ENCODE measurements at regions not wholly inside any gene's neighbourhood (a gene's known extent, or its start where the extent isn't known, plus 50 kb on each side); places are given as distances from the start of the nearest gene placed in this dataset.
A peak's percentile ranks its signal among the peaks of the same experiment; 100 is the strongest.

DNA sequence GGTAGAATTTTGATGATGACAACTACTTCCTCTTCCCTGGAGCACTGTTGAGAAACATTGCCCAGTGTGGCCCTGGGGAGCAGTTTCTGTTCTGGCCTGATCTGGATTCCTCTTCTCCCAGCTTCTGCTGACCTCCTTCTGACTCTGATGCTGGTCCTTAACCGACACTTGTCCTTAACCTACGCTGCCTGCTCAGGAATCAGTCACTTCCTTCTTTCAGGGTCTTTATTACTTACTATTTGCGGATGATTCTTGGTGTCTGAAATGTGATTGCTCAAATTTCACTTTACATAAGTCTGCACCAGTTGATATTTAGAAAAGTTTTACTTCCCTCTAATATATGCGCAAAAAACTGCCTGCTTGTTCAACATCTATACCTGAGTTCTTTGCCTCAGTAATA, 164.1 kb downstream of the PTEN start:
- Histone ChIP-seq H3K4me3 (ENCODE audit: low read depth in 2 of 2, low read length in 2 of 2) (no peak overlapping the region), H3K27me3 (ENCODE audit: control insufficient read depth, insufficient read depth, low read length) (no peaks in the 10 kb centered on the region; the same call in 1 of the 2 replicates), H3K9me3 (ENCODE audit: control insufficient read depth, insufficient read depth, low read depth, low read length) (no peaks in the 10 kb centered on the region), H3K36me3 (ENCODE audit: control insufficient read depth, insufficient read depth, low read length) (no peaks in the 10 kb centered on the region), H3K27ac (ENCODE audit: low read length) (no peak overlapping the region), H3K4me1 (ENCODE audit: control insufficient read depth, insufficient read depth, low read length) (no peaks in the 10 kb centered on the region)
- CTCF ChIA-PET = no interaction called here
- no TSS peak for BruUV-seq (replicated peaks)
- intact Hi-C loops (cut with micrococcal nuclease; ENCODE audit: unreplicated experiment) = no loop called here
- POLR2A ChIA-PET = interaction anchor here (0.6 kb wide), 1 partner anchor 329 kb away, joined by 4 read pairs; no protein-coding TSS in a partner anchor
- ATAC-seq (no peak), DNase-seq (ENCODE audit: low read depth, low spot score) (no peak)
- in situ Hi-C loops (cut with HindIII; ENCODE audit: low pct_unique_long_range_greater_than_20kb, low sequenced_read_pairs) = no loop called here
- TF ChIP-seq SIN3A (IDR thresholded peaks at IDR 0.05; ENCODE audit: borderline replicate concordance, insufficient read depth, low read depth, low read length) (no peak), TCF7L2 (IDR thresholded peaks at IDR 0.05; ENCODE audit: low read depth, low read length) (no peak), POLR2AphosphoS5 (IDR thresholded peaks at IDR 0.05; ENCODE audit: low read depth, low read length) (no peak)
- TF ChIP-seq, protein P1, sequence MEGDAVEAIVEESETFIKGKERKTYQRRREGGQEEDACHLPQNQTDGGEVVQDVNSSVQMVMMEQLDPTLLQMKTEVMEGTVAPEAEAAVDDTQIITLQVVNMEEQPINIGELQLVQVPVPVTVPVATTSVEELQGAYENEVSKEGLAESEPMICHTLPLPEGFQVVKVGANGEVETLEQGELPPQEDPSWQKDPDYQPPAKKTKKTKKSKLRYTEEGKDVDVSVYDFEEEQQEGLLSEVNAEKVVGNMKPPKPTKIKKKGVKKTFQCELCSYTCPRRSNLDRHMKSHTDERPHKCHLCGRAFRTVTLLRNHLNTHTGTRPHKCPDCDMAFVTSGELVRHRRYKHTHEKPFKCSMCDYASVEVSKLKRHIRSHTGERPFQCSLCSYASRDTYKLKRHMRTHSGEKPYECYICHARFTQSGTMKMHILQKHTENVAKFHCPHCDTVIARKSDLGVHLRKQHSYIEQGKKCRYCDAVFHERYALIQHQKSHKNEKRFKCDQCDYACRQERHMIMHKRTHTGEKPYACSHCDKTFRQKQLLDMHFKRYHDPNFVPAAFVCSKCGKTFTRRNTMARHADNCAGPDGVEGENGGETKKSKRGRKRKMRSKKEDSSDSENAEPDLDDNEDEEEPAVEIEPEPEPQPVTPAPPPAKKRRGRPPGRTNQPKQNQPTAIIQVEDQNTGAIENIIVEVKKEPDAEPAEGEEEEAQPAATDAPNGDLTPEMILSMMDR (IDR thresholded peaks at IDR 0.05) = no peak
- TF ChIP-seq, protein P2, sequence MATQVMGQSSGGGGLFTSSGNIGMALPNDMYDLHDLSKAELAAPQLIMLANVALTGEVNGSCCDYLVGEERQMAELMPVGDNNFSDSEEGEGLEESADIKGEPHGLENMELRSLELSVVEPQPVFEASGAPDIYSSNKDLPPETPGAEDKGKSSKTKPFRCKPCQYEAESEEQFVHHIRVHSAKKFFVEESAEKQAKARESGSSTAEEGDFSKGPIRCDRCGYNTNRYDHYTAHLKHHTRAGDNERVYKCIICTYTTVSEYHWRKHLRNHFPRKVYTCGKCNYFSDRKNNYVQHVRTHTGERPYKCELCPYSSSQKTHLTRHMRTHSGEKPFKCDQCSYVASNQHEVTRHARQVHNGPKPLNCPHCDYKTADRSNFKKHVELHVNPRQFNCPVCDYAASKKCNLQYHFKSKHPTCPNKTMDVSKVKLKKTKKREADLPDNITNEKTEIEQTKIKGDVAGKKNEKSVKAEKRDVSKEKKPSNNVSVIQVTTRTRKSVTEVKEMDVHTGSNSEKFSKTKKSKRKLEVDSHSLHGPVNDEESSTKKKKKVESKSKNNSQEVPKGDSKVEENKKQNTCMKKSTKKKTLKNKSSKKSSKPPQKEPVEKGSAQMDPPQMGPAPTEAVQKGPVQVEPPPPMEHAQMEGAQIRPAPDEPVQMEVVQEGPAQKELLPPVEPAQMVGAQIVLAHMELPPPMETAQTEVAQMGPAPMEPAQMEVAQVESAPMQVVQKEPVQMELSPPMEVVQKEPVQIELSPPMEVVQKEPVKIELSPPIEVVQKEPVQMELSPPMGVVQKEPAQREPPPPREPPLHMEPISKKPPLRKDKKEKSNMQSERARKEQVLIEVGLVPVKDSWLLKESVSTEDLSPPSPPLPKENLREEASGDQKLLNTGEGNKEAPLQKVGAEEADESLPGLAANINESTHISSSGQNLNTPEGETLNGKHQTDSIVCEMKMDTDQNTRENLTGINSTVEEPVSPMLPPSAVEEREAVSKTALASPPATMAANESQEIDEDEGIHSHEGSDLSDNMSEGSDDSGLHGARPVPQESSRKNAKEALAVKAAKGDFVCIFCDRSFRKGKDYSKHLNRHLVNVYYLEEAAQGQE (IDR thresholded peaks at IDR 0.05; ENCODE audit: insufficient read depth in 1 of 2, low read depth in 2 of 2, low read length in 1 of 2) = no peak

DNA sequence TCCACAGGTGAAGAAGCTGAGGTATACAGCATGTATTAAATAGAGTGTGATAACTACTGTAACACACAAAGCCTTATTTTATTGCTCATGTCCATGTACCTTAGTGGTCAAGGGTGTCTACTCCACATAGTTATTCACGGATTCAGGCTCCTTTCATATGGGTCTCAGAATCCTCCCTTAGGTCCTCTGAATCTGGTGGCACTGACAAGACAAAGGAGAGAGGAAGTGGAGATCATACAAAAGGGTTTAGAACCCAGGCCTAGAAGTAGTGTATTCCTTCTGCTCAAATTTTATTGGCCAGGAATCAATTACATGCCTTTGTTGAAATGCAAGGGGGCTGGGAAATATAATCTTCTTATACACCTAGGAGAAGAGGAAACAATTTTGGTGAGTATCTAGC, 164.6 kb downstream of the PTEN start:
- no peak overlapping the region for H3K27ac ChIP-seq (ENCODE audit: low read length)
- no peak overlapping the region for H3K4me3 ChIP-seq (ENCODE audit: low read depth in 2 of 2, low read length in 2 of 2)
- no peaks in the 10 kb centered on the region for H3K4me1 ChIP-seq (ENCODE audit: control insufficient read depth, insufficient read depth, low read length)
- no peaks in the 10 kb centered on the region for H3K9me3 ChIP-seq (ENCODE audit: control insufficient read depth, insufficient read depth, low read depth, low read length)
- ATAC-seq (0 out of 2 replicates have a peak, but pooled peaks have one; percentile 30), DNase-seq (ENCODE audit: low read depth, low spot score) (no peak)
- intact Hi-C loops (cut with micrococcal nuclease; ENCODE audit: unreplicated experiment) (no loop called here), in situ Hi-C loops (cut with HindIII; ENCODE audit: low pct_unique_long_range_greater_than_20kb, low sequenced_read_pairs) (no loop called here)
- ChIA-PET CTCF (no interaction called here), POLR2A (no interaction called here)
- H3K36me3 ChIP-seq (ENCODE audit: control insufficient read depth, insufficient read depth, low read length) = no peaks in the 10 kb centered on the region
- no peak for TF ChIP-seq POLR2AphosphoS5 (IDR thresholded peaks at IDR 0.05; ENCODE audit: low read depth, low read length)
- TF ChIP-seq, protein P2 (IDR thresholded peaks at IDR 0.05; ENCODE audit: insufficient read depth in 1 of 2, low read depth in 2 of 2, low read length in 1 of 2) = no peak
- TF ChIP-seq TCF7L2 (IDR thresholded peaks at IDR 0.05; ENCODE audit: low read depth, low read length) = no peak
- TF ChIP-seq, protein P1 (IDR thresholded peaks at IDR 0.05) = no peak
- no peak for TF ChIP-seq SIN3A (IDR thresholded peaks at IDR 0.05; ENCODE audit: borderline replicate concordance, insufficient read depth, low read depth, low read length)
- no peaks in the 10 kb centered on the region; the same call in 1 of the 2 replicates for H3K27me3 ChIP-seq (ENCODE audit: control insufficient read depth, insufficient read depth, low read length)
- BruUV-seq (replicated peaks) = no TSS peak

Data from Panc1 (cell line).